ENCODE measurements at regions not wholly inside any gene's neighbourhood (a gene's known extent, or its start where the extent isn't known, plus 50 kb on each side); places are given as distances from the start of the nearest gene placed in this dataset.

DNA sequence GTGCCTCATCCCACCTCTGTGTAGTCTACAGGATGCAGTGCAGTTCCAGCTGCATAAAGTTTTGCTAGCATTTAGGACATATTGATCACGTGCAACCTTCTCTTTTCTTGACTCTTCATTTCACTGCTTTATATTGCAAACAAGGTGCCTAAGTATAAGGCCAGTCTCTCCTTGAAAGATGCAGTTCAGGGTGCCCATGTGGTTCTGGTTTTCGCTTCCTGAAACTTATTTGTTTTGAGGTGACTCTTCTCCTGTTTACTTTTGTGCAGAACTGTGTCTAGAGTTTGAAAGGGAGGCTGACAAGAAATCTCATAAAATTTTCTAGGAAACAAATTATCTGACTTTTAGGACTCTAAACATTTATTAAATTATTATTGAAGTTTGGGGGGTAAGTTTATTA is 189.9 kb downstream of the UBE2E3 start:
- whole genome bisulfite sequencing (ENCODE audit: low lambda C conversion rate, missing lambda C conversion rate): 81% methylated on average over 2 of the region's 2 CpGs
- no peak for DNase-seq (ENCODE audit: low spot score)
- Histone ChIP-seq H3K4me3 (no peak overlapping the region), H3K27ac (no peak overlapping the region), H2AFZ (no peak overlapping the region), H3K27me3 (no peaks in the 10 kb centered on the region), H3K79me2 (no peaks in the 10 kb centered on the region), H3K36me3 (replicated peaks; ENCODE audit: insufficient read depth, low read depth) (no peaks in the 10 kb centered on the region), H4K20me1 (ENCODE audit: insufficient read depth, poor library complexity, severe bottlenecking) (no peaks in the 10 kb centered on the region), H3K4me2 (no peak overlapping the region), H3K9me3 (ENCODE audit: low read depth) (no peaks in the 10 kb centered on the region), H3K9me2 (replicated peaks; ENCODE audit: insufficient read depth) (no peaks in the 10 kb centered on the region), H3K4me1 (ENCODE audit: insufficient read depth) (no peaks in the 10 kb centered on the region)
- TF ChIP-seq EZH2 (IDR thresholded peaks at IDR 0.05; ENCODE audit: borderline replicate concordance): no peak
- no peak for TF ChIP-seq EZH2phosphoT487 (IDR thresholded peaks at IDR 0.05; ENCODE audit: low read depth, severe bottlenecking, unreplicated experiment)
- no peak for TF ChIP-seq CTCF (IDR thresholded peaks at IDR 0.05; ENCODE audit: poor library complexity)

DNA sequence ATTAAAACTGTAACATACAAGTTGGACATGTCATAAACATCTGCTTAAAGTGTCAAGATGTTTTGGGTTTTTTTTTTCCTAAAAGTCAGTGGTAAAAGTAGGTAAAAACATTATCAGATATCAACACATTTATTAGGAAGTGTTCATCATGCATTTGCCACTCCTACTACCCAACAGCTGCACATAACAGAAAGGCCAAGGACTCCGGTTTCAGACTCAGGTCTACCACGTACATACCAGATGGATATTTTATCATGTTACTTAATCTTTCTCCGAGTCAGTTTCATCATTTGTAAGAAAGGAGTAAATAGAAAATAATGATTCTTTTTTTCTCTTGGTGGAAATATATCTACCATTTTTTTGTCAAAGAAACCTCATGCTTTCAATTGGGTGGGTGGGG is 192.3 kb downstream of the UBE2E3 start:
- H2AFZ ChIP-seq: no peak overlapping the region
- no peak overlapping the region for H3K27ac ChIP-seq
- no peaks in the 10 kb centered on the region for H3K9me2 ChIP-seq (replicated peaks; ENCODE audit: insufficient read depth)
- WGBS (ENCODE audit: low lambda C conversion rate, missing lambda C conversion rate): 91% methylated on average over 3 of the region's 3 CpGs
- no peak overlapping the region for H3K4me3 ChIP-seq
- no peaks in the 10 kb centered on the region for H3K4me1 ChIP-seq (ENCODE audit: insufficient read depth)
- no peaks in the 10 kb centered on the region for H3K9me3 ChIP-seq (ENCODE audit: low read depth)
- H3K27me3 ChIP-seq: no peaks in the 10 kb centered on the region
- H3K79me2 ChIP-seq: no peaks in the 10 kb centered on the region
- no peaks in the 10 kb centered on the region for H4K20me1 ChIP-seq (ENCODE audit: insufficient read depth, poor library complexity, severe bottlenecking)
- H3K36me3 ChIP-seq (replicated peaks; ENCODE audit: insufficient read depth, low read depth): no peaks in the 10 kb centered on the region
- DNase-seq (ENCODE audit: low spot score): no peak
- no peak for TF ChIP-seq EZH2phosphoT487 (IDR thresholded peaks at IDR 0.05; ENCODE audit: low read depth, severe bottlenecking, unreplicated experiment)
- TF ChIP-seq CTCF (IDR thresholded peaks at IDR 0.05; ENCODE audit: poor library complexity): no peak
- TF ChIP-seq EZH2 (IDR thresholded peaks at IDR 0.05; ENCODE audit: borderline replicate concordance): no peak
- H3K4me2 ChIP-seq: no peak overlapping the region

- Histone ChIP-seq H3K27me3 (no peaks in the 10 kb centered on the region), H3K9me3 (ENCODE audit: low read depth) (no peaks in the 10 kb centered on the region), H3K79me2 (no peaks in the 10 kb centered on the region), H3K36me3 (replicated peaks; ENCODE audit: insufficient read depth, low read depth) (no peaks in the 10 kb centered on the region), H3K9me2 (replicated peaks; ENCODE audit: insufficient read depth) (no peaks in the 10 kb centered on the region), H4K20me1 (ENCODE audit: insufficient read depth, poor library complexity, severe bottlenecking) (no peaks in the 10 kb centered on the region), H3K4me1 (ENCODE audit: insufficient read depth) (no peaks in the 10 kb centered on the region), H3K27ac (no peak overlapping the region), H2AFZ (no peak overlapping the region), H3K4me2 (no peak overlapping the region), H3K4me3 (no peak overlapping the region)
- 29% methylated on average over 5 of the region's 5 CpGs for WGBS (ENCODE audit: low lambda C conversion rate, missing lambda C conversion rate)
- no peak for DNase-seq (ENCODE audit: low spot score)
- TF ChIP-seq EZH2phosphoT487 (IDR thresholded peaks at IDR 0.05; ENCODE audit: low read depth, severe bottlenecking, unreplicated experiment) (no peak), CTCF (IDR thresholded peaks at IDR 0.05; ENCODE audit: poor library complexity) (no peak), EZH2 (IDR thresholded peaks at IDR 0.05; ENCODE audit: borderline replicate concordance) (no peak)
Observed at GRCh38 chr2:181174611-181175580, 194.5 kb downstream of the UBE2E3 start.

Measured in hepatocyte (in vitro differentiated cells).